Fibroblast of skin of left biceps (primary cell): ENCODE measurements at regions not wholly inside any gene's neighbourhood (a gene's known extent, or its start where the extent isn't known, plus 50 kb on each side); places are given as distances from the start of the nearest gene placed in this dataset.

Experiments
- DNase-seq, 2 experiments: peaks; one replicate each; pipeline ENCODE4 v3.0.0-alpha.2; 2013; ENCODE audit warnings: low read depth in 2 of 2

DNA sequence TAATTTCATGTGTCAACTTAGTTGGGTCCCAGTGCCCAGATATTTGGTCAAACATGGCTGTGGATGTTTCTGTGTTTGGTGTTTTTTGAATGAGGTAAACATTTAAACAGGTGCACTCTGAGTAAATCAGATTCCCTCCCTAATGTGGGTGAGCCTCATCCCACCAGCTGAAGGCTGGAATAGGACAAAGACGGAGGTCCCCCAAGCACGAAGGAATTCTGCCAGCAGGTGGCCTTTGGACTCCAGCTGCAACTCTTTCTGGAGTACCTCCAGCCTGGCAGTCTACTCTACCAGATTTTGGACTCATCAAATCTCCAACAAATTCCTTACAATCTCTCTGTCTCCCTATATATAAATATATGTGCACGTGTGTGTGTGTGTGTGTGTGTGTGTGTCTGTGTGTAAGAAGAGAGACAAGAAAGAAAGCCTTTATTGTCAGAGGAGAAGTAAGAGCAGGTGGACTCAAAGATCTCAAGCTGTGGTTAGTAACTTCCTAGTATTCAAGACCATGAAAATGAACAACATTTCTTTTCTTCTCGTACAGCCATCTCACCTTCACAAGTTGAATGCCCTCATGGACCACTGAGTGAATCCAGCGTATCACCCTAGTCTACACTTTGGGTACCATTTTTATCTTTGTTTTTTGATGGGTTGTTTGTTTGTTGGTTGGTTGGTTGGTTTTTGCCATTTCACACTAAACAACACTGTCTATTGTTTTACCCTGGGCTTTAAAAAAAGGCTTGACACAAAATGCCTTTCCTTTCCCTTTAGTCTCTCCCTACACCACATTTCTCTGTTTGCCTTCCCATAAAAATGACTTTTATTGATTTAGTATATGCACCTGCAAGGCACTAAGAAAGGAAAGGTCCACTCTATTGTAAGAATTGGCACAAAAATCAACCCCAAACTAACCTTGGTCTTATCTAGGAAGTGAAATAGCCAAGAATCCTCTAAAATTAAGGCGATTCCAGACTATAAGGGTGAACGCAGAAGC, 118.7 kb downstream of the TENT4A start:
- DNase-seq: no peak

DNA sequence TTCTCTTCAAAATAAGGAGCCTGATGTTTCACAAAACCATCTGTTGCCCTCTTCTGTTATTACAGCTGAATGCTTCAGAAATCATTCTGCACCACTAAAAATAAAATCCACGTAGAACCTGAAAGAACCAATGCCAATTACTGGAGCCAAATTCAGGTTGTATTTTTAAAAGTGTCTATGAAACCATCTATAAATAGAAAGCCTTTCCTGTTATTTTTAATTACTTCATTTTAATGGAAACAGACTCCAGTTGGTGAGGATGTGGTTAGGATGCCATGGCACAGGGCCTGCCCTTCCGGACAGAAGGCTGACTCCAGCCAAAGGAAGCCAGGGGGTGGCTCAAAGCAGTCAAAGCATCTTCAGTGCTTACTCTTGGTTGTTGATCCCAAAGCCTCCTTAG, 119.8 kb downstream of the TENT4A start:
- DNase-seq: no peak

DNA sequence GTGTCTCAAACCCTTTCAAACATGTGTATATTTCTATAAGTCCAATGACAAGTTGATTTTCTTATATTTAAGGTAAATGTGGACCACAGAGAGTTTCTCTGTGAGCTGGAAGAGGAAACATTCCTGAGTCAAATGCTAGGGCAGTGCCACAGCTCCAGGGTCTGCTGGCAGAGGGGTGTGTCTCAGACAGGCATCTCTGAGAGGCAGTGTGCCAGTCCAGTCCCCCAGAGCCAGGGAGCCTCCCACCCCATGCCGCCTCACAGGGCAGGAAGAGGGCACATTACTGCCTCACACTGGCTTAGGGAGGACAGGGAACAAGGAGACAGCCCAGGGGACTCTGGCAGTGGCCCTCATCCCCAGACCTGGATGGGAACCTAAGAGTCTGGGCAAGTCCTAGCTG, 120.2 kb downstream of the TENT4A start:
- DNase-seq: no peak

DNA sequence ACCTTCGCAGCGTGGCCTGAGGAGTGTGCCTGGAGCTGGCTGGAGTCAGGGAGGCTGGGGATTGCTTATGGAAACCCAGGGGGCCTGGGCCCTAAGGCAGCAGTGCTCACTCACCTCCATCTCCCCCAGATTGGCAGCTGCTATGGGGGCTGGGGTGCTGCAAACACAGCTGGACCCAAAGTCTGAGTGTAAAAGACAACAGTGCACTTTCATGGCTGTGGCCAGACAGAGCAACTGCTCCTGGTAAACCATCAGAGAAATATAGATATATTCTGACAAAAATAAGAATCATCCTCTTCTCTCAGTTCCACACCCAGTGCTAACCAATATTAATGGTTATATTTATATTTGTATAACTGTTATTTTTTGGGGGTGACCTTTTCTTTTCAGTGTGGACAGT, 123.9 kb downstream of the TENT4A start:
- DNase-seq: no peak

DNA sequence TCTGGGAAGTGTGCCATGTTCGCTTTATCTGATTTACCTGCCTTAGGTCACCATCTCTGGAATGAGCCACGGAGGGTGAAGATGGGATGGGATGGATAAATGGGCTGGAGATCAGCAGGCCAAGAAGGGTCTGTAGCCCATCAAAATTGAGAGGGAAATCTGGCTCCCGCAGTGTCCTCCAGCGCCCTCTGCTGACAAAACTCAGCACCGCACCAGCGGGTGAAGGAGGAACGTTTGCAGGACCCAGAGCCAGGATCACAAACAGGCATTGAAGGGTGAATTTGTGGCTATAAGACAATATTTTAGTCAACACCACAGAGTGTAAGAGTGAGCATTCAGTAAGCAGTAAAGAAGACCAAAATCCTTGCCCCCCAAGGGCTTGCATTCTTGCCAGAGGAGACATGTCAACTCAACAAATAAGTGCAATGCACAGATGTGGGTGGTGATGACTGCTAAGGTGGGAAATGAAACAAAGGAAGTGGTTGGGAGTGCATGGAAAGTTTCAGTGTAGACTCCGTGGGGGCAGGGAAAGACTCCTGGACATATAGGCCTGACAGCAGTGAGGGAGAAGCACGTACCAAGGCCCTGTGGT, 124.4 kb downstream of the TENT4A start:
- no peak for DNase-seq

DNA sequence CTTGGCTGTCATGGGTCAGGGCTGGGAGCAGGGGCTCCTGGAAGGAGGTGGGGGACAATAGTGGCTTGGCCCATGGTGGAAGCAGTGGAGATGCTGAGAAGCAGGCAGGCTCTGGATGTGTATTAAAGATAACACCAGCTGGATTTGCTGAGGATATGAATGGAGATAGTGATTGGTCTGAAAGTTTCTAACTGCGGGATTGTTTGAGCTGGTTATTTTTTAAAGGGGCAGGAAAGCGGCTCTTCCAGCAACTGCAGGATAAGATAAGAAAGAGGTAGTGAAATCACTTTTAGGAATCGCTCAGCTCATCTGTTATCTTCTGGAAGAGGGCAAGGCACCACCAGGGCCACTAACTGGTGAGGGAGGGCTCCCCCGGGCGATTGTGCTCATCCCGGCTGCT, 125.5 kb downstream of the TENT4A start:
- DNase-seq: no peak

DNA sequence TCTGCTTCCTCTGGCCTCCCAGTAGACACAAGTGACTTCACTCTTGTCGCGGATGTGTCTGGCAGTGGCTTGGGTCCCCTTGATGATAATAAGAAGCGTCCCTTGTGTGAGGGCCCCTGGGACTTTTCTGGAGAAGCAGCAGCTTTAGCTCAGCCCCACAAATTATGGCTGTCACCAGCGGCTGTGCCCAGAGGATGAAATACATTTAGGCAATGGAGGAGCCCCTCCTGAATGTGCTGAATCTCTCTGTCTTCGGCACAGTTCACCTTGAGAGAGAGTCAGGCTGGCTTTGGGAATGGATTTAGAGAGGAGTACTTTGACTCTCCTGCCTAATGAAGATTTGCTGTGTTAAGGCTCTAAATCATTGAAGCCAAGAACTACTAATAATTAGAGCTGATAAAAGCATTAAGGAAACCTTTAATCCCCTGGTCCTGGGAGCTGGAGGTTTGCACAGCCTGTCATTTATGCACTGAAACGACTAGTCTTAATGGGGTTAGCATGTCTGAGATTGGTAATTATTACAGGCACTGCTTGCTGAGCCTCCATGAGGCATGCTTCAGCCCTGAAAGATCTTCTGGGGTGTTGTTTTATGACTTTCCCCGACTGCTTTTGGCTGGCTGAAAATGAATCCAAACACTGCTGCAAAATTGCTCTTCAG, 127.0 kb downstream of the TENT4A start:
- DNase-seq: no peak

DNA sequence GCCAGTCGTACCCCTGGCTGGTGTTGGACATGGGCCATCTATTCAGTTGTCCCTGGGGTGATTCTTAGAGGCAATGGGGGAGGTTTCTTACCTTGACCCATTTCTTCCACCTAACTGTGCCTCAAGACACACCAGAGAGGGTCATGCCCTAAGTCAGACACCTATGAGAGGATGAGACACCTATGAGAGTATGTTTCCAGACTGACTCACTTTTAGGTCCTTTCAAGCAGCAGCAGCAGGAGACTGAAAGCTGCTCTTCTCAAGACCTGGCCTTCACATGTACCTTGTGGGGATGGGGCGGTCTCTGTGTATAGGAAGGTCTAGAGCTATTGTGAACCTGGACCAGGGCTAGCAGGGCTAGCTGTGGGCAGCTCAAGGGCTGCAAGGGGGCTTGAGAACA, 130.1 kb downstream of the TENT4A start:
- DNase-seq: no peak

DNA sequence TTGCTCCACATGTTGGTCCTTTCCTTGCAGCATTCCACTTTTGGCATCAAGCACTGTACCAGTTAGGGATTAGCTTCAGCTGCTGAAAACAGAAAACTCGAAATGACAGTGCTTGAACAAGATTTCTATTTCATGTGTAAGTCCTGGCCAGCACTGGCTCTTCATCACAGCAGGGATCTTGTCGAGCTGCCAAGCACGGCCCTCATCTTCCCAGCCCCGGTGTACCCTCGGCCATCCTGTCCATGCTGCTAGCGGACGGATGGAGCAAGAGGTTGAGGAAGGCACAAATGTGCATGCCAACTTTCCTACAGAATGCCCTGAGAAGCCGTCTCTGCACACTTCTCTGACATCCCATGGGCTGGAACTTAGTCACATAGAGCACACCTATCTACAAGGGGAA, 130.6 kb downstream of the TENT4A start:
- no peak for DNase-seq

DNA sequence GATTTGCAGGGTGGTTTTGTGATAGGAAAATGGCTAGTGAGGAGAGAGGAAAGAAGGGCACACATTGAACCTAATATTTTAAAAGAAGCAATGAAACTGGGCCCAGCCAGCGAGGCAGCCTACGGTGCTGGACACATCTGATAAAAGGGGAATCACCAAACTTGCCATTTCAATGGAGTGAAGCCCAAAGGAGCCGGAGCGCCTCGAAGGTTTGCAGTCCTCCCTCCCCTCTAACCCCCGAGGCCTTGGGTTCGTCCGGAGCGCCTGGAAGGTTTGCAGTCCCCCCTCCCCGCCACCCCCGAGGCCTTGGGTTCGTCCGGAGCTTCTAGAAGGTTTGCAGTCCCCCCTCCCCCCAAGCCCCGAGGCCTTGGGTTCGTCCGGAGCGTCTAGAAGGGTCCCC, 132.6 kb downstream of the TENT4A start:
- no peak for DNase-seq

DNA sequence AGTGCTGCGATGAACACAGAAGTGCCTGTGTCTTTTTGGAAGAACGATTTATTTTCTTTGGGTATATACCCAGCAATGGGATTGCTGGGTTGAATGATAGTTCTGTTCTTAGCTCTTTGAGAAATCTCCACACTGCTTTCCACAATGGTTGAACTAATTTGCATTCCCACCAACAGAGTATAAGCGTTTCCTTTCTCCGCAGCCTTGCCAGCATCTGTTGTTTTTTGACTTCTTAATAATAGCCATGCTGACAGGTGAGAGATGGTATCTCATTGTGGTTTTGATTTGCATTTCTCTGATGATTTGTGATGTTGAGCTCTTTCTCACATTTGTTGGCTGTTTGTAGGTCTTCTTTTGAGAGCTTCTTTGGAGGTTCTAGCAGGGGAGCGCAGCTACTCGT, 134.6 kb downstream of the TENT4A start:
- DNase-seq: no peak

DNA sequence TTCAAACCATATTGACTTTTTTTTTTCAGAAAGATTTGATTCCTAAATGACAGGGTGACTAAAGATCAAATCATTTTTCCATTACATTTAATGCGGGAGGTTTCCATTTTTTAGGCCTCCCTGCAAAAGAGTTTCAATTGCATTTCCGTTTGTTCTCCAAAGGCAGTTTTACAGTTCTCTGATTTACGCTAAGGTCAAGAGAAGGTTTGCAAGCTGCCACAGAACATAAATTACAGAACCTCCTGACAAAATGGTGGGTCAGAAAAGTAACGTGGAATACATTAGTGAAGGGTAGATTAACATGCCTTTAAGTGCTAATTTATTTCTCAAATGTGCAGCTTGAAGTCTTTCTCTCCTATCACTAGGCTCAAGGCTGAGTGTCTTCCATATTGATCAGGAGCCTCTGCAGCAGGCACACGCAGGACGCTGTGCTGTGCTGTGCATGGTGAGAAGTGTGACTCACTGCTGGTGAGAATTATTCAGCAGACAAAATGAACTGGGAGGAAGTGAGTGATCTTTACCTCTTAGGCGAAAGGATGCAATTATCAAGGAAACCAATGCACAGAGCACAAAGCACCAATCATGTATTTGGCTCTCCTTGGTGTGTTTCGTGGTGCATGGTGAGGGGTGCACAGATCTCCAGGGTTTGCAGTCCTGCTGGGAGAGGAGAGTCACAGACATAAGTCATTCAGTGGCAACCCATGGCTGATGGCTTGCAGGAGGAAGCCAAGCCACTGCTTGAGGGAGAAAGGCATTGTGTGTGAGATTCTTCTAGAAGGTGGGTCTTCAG, 136.3 kb downstream of the TENT4A start:
- DNase-seq: no peak

DNA sequence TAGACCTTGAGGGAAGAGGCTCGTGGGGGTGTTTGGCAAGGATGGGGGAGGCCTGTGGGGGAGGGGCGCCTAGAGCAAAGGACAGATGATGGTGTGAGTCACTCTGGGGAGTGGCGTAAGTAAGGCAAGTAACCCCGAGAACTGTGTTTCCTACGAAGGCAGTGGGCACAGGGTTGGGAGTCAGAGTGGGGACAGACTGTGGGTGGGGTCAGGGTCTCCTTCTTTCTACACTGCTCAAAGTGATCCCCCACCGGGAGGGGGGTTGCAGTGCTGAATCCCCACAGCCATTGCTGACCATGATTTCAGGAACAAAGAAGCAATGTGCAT, 136.8 kb downstream of the TENT4A start:
- DNase-seq: no peak

DNA sequence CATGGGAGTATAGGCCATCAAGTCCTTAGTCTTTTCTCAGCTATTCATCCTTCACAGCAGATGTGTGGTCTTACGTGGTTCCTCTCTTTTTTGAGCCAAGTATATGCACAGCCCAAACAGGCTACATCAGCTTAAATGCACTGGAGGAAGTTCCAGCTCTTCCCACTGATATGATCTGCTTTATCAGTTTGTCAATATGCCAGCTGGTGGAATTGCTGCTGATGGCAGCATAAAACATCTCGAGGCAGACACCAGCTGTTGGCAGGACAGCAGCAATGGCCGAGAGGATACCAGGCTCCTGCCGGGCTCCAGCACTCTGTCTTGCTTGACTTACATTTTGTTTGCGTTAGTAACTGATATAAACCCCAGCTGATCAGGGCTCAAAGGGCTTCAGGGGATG, 143.4 kb downstream of the TENT4A start:
- no peak for DNase-seq

DNA sequence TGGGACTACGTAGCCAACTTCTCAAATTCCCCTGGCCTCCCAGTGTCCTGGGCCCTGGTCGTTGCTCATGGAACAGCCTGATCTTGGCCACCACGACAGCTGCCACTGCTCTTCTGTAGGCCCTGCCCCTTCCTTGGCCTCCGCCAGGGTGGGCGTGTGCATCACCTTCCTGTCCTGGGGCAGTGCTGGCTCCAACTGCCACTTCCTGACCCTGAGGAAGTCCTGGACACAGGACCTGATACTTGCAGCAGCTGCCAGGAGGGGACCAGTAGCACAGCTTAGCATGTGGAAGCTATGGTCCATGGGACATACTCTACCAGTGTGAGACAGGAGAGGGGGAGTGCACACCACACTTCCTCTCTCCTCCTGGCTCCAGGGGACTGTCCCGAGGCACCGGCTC, 145.2 kb downstream of the TENT4A start:
- no peak for DNase-seq

DNA sequence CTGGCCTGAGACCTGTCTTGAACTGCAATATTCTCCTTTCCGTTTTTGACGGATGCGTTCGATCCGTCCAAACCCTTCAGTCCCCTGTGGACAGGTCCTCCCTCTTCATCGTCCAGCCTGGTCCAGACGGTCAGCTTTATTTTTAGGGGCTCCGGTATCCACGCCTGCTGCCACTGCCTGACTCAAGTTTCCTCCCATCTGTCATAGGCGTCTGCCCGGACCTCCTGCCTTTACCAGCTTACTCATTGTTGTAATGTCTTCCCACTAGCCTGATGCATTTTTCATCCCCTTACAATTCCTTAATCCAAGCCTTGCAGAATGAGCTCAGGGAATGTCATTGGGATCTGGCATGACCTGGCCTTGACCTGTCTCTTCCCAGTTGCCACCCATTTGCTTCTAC, 145.8 kb downstream of the TENT4A start:
- no peak for DNase-seq

DNA sequence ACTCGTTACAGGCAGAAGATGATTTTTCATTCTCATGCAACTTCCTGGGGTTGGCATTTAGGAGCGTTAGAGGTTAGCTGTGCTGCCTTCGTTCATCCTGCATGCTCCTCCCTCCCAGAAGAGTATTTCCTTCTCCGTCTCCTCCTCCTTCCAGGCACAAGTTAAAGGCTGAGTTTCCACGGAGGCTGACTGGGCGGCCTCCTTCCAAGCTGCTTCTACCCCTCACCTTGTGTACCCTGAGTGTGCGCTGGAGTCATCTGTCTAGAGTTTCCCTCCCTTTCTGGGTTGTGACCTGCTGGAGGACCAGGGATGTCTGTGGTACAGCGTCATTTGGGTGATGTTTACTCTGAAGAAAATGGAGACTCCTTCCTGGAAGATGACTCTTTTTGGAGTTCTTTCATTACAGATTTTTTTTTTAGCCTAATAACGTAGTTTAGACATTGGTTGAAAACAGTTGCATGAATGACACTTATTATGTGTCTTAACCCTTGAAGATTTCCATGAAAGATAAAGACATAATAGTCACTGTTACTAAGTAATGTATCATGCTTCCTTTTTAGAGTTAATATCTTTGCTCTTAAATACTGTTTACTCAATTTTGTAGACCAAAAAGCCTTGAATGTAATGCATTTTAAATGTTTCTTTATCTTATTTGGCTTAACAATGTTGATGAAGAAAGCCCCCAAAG, 146.9 kb downstream of the TENT4A start:
- no peak for DNase-seq

DNA sequence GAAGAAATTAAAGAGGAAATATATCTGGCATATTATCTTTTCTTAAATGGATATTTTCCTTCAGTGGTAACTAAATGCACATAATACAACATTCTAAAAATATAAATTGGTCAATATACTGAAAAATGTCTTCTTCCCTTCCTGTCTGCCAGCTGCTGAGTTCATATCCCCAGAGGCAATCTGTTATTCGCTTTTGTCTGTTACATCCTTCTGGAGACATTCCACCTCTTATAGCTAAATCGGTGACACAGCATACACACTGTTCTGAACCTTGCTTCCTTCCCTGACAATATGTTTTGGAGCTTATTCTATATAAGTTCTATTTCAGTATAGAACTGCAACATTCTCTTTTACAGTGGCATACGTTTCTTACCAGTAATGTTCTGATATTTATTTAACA, 147.8 kb downstream of the TENT4A start:
- DNase-seq: no peak

DNA sequence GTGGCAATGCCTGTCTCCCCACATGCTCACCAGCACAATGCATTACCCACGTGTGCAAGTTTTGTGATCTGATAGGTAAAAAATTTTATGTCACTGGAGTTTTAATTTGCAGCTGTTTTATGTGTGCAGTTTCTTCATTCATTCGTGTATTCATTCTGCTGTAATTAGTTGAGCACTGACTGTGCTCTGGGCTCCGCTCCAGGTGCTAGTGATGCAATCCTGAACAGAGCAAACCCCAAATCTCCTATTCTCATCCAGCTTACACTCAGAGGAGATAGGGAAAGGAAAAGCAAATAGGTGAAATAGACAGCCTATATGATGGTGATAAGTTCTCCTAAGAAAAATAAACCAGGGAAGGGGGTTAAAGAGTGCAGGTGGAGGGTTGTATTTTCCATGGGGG, 148.4 kb downstream of the TENT4A start:
- no peak for DNase-seq

DNA sequence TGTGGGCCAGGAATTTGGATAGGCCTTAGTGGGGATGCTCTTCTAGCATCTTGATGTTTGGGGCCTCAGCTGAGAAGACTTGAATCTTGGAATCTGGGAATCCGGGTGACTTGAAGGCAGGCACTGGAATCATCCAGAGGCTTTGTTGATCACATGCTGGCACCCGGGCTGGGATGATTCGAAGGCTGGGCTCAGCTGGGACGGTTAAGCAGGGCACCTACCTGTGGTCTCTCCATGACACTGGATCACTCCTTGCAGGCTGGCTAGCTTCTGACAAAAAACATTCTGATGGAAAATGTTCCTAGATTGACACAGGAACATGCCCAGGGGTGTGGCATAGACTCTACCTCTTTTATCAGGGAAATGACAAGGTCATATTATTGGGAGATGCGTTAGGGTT, 149.1 kb downstream of the TENT4A start:
- DNase-seq: no peak

DNA sequence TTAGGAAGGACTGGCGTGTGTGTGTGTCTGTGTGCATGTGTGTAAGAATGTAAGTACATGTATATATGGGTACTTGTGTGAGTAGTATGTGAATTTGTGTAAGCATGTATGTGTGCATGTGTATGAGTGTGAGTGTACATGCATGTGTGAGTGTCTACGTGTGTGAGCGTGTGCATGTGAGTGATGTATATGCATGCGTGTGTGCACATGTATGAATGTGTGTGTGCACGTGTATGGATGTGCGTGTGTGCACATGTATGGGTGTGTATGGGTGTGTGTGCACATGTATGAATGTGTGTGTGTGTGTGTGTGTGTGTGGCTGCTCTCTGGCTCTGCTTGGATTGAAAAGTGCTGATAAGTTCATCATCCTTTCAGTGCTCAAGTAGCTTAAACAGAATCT, 154.5 kb downstream of the TENT4A start:
- no peak for DNase-seq

DNA sequence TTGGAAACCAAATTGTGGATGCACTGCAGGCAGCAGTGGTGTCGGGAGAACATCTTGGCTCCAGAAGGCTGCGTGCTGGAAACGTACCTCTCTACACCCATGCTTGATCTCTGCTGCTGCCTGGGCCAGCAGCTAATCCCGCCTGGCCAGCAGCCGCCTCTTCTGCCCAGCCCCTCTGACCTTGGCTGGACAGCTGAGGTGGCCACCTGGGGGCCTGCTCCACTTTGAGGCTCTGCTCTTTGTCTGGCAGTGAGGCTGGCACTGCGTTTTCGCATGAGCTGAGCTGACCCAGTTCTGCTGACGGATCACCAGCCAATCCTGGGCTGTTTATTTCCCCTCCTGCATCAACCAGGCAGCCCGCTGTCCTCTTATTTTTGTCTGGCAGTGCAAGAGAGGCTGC, 154.9 kb downstream of the TENT4A start:
- DNase-seq: no peak
